Aorta (tissue), 5 donors: ENCODE measurements at regions not wholly inside any gene's neighbourhood (a gene's known extent, or its start where the extent isn't known, plus 50 kb on each side); places are given as distances from the start of the nearest gene placed in this dataset.

Experiments used
- ATAC-seq: fragments of 200-7000 bp; cut with Tn5 transposase; one replicate; pipeline ENCODE4 v1.9.1; 2022; ENCODE audit warnings: moderate library complexity; ENCODE audit not compliant: low FRiP score
- DNase-seq, 2 donors: peaks; one replicate each; pipeline ENCODE4 v3.0.0-alpha.2; 2020
- H3K27ac ChIP-seq, 2 donors: one replicate each; pipeline ENCODE4 v1.5.1; 2013; ENCODE audit warnings: low read length in 2 of 2, mild to moderate bottlenecking in 2 of 2, moderate library complexity in 2 of 2, control low read depth in 1 of 2, inconsistent platforms in 1 of 2, low read depth in 1 of 2
- H3K27me3 ChIP-seq, 2 donors: one replicate each; pipeline ENCODE4 v1.6.1; 2013; ENCODE audit warnings: control low read depth in 1 of 2, low read length in 1 of 2, mild to moderate bottlenecking in 1 of 2, moderate library complexity in 1 of 2; ENCODE audit not compliant: insufficient read depth in 2 of 2, control insufficient read depth in 1 of 2
- H3K36me3 ChIP-seq, 2 donors: one replicate each; pipeline ENCODE4 v1.6.1; 2013; ENCODE audit warnings: control low read depth in 1 of 2, low read length in 1 of 2, mild to moderate bottlenecking in 1 of 2; ENCODE audit not compliant: insufficient read depth in 2 of 2, control insufficient read depth in 1 of 2
- H3K4me1 ChIP-seq, 2 donors: one replicate each; pipeline ENCODE4 v1.6.1; 2013; ENCODE audit warnings: low read length in 2 of 2, control low read depth in 1 of 2, mild to moderate bottlenecking in 1 of 2, moderate library complexity in 1 of 2; ENCODE audit not compliant: insufficient read depth in 2 of 2, control insufficient read depth in 1 of 2
- H3K4me3 ChIP-seq, 2 donors: one replicate each; pipeline ENCODE4 v1.5.1; 2013; ENCODE audit warnings: low read length in 2 of 2, control low read depth in 1 of 2, mild to moderate bottlenecking in 1 of 2
- H3K9me3 ChIP-seq: one replicate; pipeline ENCODE4 v1.6.1; 2013; ENCODE audit warnings: mild to moderate bottlenecking, low read length; ENCODE audit not compliant: control insufficient read depth
- WGBS, 2 donors: extraction: QIAGEN DNeasy Blood & Tissue Kit; methylation state at CpG; one replicate each; pipeline ENCODE4 v1.1.7; 2013; 5-methylcytosine and 5-hydroxymethylcytosine counted together
- intact Hi-C, 2 donors: fragments of 100-400 bp; cut with DNase I; formaldehyde crosslinking; loops; one replicate each; pipeline versions ENCODE4 v1.14.2 to v1.15.0; 2022
- donor health status: healthy with polysubstance abuse.
- donor health status: Bipolar disorder and iron deficiency.
- donor health status: DM: no; HTN: no; CAD: no.
- donor health status: DM: no; HTN: no; CAD: no.
- donor health status: DM: yes; HTN: yes; CAD: no.

DNA sequence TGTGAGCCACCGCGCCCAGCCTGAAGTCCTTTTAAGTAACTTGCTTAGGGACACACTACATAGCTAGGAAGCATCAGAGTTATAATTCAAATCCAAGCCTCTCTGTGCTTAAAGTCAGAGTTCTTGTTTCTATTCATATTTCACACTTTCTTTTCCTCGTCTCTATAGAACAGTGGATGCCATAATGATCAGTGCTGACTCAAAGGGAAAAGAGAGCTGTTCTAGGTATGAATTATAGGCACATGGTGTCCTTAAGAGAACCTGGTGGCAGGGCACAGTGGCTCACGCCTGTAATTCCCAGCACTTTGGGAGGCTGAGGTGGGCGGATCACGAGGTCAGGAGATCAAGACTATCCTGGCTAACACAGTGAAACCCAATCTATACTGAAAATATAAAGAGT lies 400.2 kb upstream of the DDI1 start:
- 65 to 78% methylated on average over 6 of the region's 6 CpGs for whole genome bisulfite sequencing, 2 donors
- Histone ChIP-seq H3K27me3 (no peaks in the 10 kb centered on the region), H3K27ac (no peak overlapping the region), H3K4me3 (no peak overlapping the region), H3K4me1 (no peaks in the 10 kb centered on the region), H3K36me3 (no peaks in the 10 kb centered on the region), H3K9me3 (no peaks in the 10 kb centered on the region)
- ATAC-seq (no peak), DNase-seq (no peak)
- intact Hi-C loops: no loop called here

DNA sequence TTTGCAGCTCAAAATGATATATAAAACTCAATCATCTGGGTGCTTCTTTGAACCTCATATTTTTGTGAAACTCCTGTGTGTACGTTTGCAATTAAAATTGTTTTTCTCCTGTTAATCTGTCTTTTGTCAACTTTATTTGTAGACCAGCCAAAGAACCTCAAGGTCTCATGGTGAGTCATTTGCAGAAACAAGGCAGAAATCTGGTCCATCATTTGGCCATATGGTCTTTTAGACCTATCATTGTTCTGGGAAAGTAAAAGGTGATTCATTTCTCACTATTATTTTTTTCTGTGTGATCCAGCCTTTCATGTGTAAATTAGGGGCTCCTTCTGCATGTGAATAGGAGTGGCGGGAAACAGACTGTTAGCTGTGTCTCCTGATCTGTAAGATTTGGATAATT lies 399.1 kb upstream of the DDI1 start:
- no peak for DNase-seq
- Histone ChIP-seq H3K9me3 (no peaks in the 10 kb centered on the region), H3K27ac (no peak overlapping the region), H3K4me1 (no peaks in the 10 kb centered on the region), H3K4me3 (no peak overlapping the region), H3K36me3 (no peaks in the 10 kb centered on the region), H3K27me3 (no peaks in the 10 kb centered on the region)
- WGBS, 2 donors: 81 to 89% methylated on average over 2 of the region's 2 CpGs
- intact Hi-C loops: no loop called here
- ATAC-seq: no peak

GRCh38 chr11:103637831-103638230 lies 398.6 kb upstream of the DDI1 start:
- no peak overlapping the region for H3K27ac ChIP-seq
- no peak for ATAC-seq
- no peaks in the 10 kb centered on the region for H3K9me3 ChIP-seq
- intact Hi-C loops: no loop called here
- no peaks in the 10 kb centered on the region for H3K4me1 ChIP-seq
- H3K36me3 ChIP-seq: no peaks in the 10 kb centered on the region
- DNase-seq: no peak
- no peak overlapping the region for H3K4me3 ChIP-seq
- no peaks in the 10 kb centered on the region for H3K27me3 ChIP-seq

- intact Hi-C loops: no loop called here
- no peaks in the 10 kb centered on the region for H3K36me3 ChIP-seq
- H3K27me3 ChIP-seq: no peaks in the 10 kb centered on the region
- WGBS, 2 donors: 91 to 92% methylated on average over 20 of the region's 20 CpGs
- DNase-seq: no peak
- no peak overlapping the region for H3K27ac ChIP-seq
- no peaks in the 10 kb centered on the region for H3K4me1 ChIP-seq
- no peak overlapping the region for H3K4me3 ChIP-seq
- H3K9me3 ChIP-seq: no peaks in the 10 kb centered on the region
- ATAC-seq: no peak
These were observed 391.8 kb upstream of the DDI1 start for GRCh38 chr11:103644676-103645075.

- ATAC-seq (no peak), DNase-seq (no peak)
- Histone ChIP-seq H3K27me3 (no peaks in the 10 kb centered on the region), H3K4me3 (no peak overlapping the region), H3K4me1 (no peaks in the 10 kb centered on the region), H3K9me3 (peaks cover 2% of the 10 kb centered on the region), H3K27ac (no peak overlapping the region), H3K36me3 (no peaks in the 10 kb centered on the region)
- intact Hi-C loops: no loop called here
These were observed 388.4 kb upstream of the DDI1 start for GRCh38 chr11:103648054-103648453.

- Histone ChIP-seq H3K4me3 (no peak overlapping the region), H3K27ac (no peak overlapping the region), H3K36me3 (no peaks in the 10 kb centered on the region), H3K27me3 (no peaks in the 10 kb centered on the region), H3K4me1 (no peaks in the 10 kb centered on the region), H3K9me3 (peaks cover 2% of the 10 kb centered on the region)
- DNase-seq (no peak), ATAC-seq (no peak)
- 40 to 42% methylated on average over 1 of the region's 1 CpG for WGBS, 2 donors
- intact Hi-C loops: no loop called here
These were observed 387.6 kb upstream of the DDI1 start for GRCh38 chr11:103648670-103649400.

- no peak overlapping the region for H3K4me3 ChIP-seq
- peaks cover 2% of the 10 kb centered on the region for H3K9me3 ChIP-seq
- H3K36me3 ChIP-seq: no peaks in the 10 kb centered on the region
- WGBS, 2 donors: 96 to 97% methylated on average over 3 of the region's 3 CpGs
- no peaks in the 10 kb centered on the region for H3K27me3 ChIP-seq
- no peak overlapping the region for H3K27ac ChIP-seq
- ATAC-seq (no peak), DNase-seq (no peak)
- H3K4me1 ChIP-seq: no peaks in the 10 kb centered on the region
- intact Hi-C loops: no loop called here
These were observed 387.0 kb upstream of the DDI1 start for GRCh38 chr11:103649401-103649895.

GRCh38 chr11:103650330-103650729 lies 386.1 kb upstream of the DDI1 start:
- peaks cover 2% of the 10 kb centered on the region for H3K9me3 ChIP-seq
- ATAC-seq: no peak
- H3K4me3 ChIP-seq: no peak overlapping the region
- H3K4me1 ChIP-seq: no peaks in the 10 kb centered on the region
- WGBS, 2 donors: 89 to 91% methylated on average over 1 of the region's 1 CpG
- intact Hi-C loops: no loop called here
- no peak for DNase-seq
- no peaks in the 10 kb centered on the region for H3K36me3 ChIP-seq
- no peak overlapping the region for H3K27ac ChIP-seq
- H3K27me3 ChIP-seq: no peaks in the 10 kb centered on the region

DNA sequence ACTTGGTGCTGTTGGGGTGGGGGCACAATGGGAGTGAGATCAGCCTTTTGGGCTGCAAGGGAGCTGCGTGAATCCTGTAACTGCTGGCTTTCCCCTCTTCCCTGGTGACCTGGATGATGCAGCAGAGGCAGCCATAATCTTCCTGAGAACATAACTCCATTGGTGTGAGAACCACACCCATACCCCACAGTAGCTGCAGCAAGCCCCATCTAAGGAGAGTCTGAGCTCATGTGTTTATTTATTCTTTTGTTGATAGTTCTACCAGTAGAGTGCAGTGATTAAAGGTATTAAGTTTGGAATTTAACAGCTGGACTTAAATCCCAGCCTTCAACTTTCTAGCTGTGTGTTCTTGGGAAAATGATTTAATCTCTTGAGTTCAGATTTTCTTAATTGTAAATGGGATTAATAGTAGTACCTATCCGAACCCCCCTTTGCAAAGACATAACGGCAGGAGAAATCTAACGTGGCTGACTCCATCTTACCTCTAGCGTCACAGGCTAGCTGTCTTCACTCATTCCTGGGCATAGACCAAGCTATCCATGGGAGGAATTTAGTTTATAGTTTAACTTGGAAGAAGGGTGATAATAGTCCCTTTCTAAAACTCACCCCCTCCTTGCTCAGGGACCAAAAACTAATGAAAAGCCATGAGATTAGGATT lies 385.0 kb upstream of the DDI1 start:
- ATAC-seq: no peak
- WGBS, 2 donors: 86 to 92% methylated on average over 5 of the region's 5 CpGs
- H3K27ac ChIP-seq: no peak overlapping the region
- no peaks in the 10 kb centered on the region for H3K36me3 ChIP-seq
- peaks cover 2% of the 10 kb centered on the region for H3K9me3 ChIP-seq
- no peak for DNase-seq
- no peaks in the 10 kb centered on the region for H3K27me3 ChIP-seq
- H3K4me1 ChIP-seq: no peaks in the 10 kb centered on the region
- intact Hi-C loops: no loop called here
- H3K4me3 ChIP-seq: no peak overlapping the region
